Nephron progenitor cell (in vitro differentiated cells): ENCODE measurements at regions not wholly inside any gene's neighbourhood (a gene's known extent, or its start where the extent isn't known, plus 50 kb on each side); places are given as distances from the start of the nearest gene placed in this dataset.
"Not testable (repeated sequence)": the region's sequence is repeated elsewhere in the genome, so short reads cannot be mapped to it uniquely, and the experiment has no call there.

Experiments
- DNase-seq: peaks from one replicate; pipeline ENCODE4 v3.0.0; 2021
- H3K27ac Mint-ChIP-seq: 2 replicates; pipeline ENCODE4 v1.8.0; 2021; ENCODE audit warnings: mild to moderate bottlenecking, moderate library complexity, mixed read lengths
- H3K27me3 Mint-ChIP-seq: 2 replicates; pipeline ENCODE4 v1.8.0; 2021; ENCODE audit warnings: mild to moderate bottlenecking, low read depth, mixed read lengths; ENCODE audit not compliant: poor library complexity
- H3K36me3 Mint-ChIP-seq: 2 replicates; pipeline ENCODE4 v1.8.0; 2021; ENCODE audit warnings: low read depth, mixed read lengths
- H3K4me1 Mint-ChIP-seq: 2 replicates; pipeline ENCODE4 v1.8.0; 2021; ENCODE audit warnings: mixed read lengths
- H3K4me3 Mint-ChIP-seq: 2 replicates; pipeline ENCODE4 v1.8.0; 2021; ENCODE audit warnings: mild to moderate bottlenecking, moderate library complexity, mixed read lengths
- H3K9me3 Mint-ChIP-seq: 2 replicates; pipeline ENCODE4 v1.8.0; 2021; ENCODE audit warnings: mild to moderate bottlenecking, moderate library complexity, mixed read lengths
- TF ChIP-seq, protein P1 (sequence below): fragments of 200-600 bp; sonication (generic); IDR thresholded peaks from 2 replicates; pipeline ENCODE4 v1.5.0; 2021; ENCODE audit warnings: antibody characterized with exemption

- H3K4me1 Mint-ChIP-seq, result no peaks in the 10 kb centered on the region
- H3K27me3 Mint-ChIP-seq, result peaks cover 2% of the 10 kb centered on the region
- H3K27ac Mint-ChIP-seq, result no peak overlapping the region
- H3K9me3 Mint-ChIP-seq, result peaks cover 12% of the 10 kb centered on the region
- H3K4me3 Mint-ChIP-seq, result no peak overlapping the region
- DNase-seq, result no peak
- TF ChIP-seq, protein P1, sequence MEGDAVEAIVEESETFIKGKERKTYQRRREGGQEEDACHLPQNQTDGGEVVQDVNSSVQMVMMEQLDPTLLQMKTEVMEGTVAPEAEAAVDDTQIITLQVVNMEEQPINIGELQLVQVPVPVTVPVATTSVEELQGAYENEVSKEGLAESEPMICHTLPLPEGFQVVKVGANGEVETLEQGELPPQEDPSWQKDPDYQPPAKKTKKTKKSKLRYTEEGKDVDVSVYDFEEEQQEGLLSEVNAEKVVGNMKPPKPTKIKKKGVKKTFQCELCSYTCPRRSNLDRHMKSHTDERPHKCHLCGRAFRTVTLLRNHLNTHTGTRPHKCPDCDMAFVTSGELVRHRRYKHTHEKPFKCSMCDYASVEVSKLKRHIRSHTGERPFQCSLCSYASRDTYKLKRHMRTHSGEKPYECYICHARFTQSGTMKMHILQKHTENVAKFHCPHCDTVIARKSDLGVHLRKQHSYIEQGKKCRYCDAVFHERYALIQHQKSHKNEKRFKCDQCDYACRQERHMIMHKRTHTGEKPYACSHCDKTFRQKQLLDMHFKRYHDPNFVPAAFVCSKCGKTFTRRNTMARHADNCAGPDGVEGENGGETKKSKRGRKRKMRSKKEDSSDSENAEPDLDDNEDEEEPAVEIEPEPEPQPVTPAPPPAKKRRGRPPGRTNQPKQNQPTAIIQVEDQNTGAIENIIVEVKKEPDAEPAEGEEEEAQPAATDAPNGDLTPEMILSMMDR, result no peak
- H3K36me3 Mint-ChIP-seq, result peaks cover 24% of the 10 kb centered on the region
Measured at GRCh38 chr9:2524601-2525000, 97.0 kb upstream of the VLDLR start.

DNA sequence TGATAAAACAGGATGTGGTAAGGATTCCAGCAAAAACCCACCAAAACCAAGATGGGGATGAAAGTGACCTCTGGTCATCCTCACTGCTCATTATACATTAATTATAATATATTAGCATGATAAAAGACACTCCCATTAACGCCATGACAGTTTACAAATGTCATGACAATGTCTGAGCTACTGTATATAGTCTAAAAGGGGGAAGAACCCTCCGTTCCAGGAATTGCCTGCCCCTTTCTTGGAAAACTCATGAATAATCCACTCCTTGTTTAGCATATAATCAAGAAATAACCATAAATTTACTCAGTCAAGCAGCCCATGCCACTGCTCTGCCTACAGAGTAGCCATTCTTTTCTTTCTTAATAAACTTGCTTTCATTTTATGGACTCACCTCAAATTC is 96.4 kb upstream of the VLDLR start:
- Mint-ChIP-seq H3K4me1 (no peaks in the 10 kb centered on the region), H3K27me3 (peaks cover 2% of the 10 kb centered on the region), H3K27ac (no peak overlapping the region), H3K36me3 (peaks cover 19% of the 10 kb centered on the region), H3K9me3 (peaks cover 7% of the 10 kb centered on the region), H3K4me3 (no peak overlapping the region)
- no peak for DNase-seq
- TF ChIP-seq, protein P1, result no peak

GRCh38 chr9:2526071-2526828 is 95.3 kb upstream of the VLDLR start:
- H3K9me3 Mint-ChIP-seq, result no peaks in the 10 kb centered on the region
- peaks cover 12% of the 10 kb centered on the region for H3K36me3 Mint-ChIP-seq
- no peaks in the 10 kb centered on the region for H3K4me1 Mint-ChIP-seq
- H3K27ac Mint-ChIP-seq, result no peak overlapping the region
- TF ChIP-seq, protein P1, result no peak
- H3K4me3 Mint-ChIP-seq, result no peak overlapping the region
- DNase-seq, result no peak
- peaks cover 2% of the 10 kb centered on the region for H3K27me3 Mint-ChIP-seq

DNA sequence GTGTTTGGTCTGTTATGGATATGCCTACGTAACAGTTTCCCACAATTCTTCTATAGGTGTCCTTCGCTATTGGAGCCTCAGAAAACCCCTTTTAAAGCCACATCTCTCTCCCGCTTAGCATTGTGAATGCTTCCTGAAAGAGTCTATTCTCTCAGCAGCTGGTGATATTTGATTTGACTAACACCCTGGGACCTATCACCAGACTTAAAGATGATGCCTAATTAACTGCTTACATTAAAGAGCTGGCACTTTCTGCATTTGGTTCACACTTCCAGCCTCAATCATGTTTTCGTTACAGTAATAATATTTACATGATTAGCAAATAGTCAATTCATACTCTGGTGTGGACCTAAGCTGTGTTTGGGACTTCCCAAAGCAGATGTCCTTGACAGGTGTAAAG is 90.1 kb upstream of the VLDLR start:
- Mint-ChIP-seq H3K9me3 (no peaks in the 10 kb centered on the region), H3K27me3 (no peaks in the 10 kb centered on the region), H3K4me1 (no peaks in the 10 kb centered on the region), H3K4me3 (no peak overlapping the region), H3K27ac (no peak overlapping the region), H3K36me3 (peaks cover 4% of the 10 kb centered on the region)
- TF ChIP-seq, protein P1, result no peak
- no peak for DNase-seq

DNA sequence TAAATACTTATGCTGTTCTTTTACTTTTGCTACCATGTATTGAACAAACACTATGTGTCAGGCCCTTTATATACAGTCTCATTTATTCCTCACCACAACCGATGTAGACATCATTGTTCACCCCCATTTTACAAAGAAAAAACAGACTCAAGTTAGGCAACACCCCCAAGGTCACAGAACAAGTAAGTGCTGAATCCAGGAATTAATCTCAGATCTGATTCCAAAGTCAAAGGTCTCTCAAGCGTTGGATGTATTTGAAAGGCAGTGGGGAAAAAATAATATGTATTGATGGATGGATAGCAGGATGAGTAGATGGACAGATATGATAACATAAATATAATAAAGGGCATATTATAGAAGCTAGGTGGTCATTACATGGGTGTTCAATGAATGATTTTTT is 85.1 kb upstream of the VLDLR start:
- H3K4me1 Mint-ChIP-seq, result peaks cover 11% of the 10 kb centered on the region
- H3K36me3 Mint-ChIP-seq, result no peaks in the 10 kb centered on the region
- no peak overlapping the region for H3K27ac Mint-ChIP-seq
- H3K27me3 Mint-ChIP-seq, result no peaks in the 10 kb centered on the region
- no peak overlapping the region for H3K4me3 Mint-ChIP-seq
- DNase-seq, result no peak
- no peaks in the 10 kb centered on the region for H3K9me3 Mint-ChIP-seq
- TF ChIP-seq, protein P1, result no peak

- H3K27ac Mint-ChIP-seq, result no peak overlapping the region
- DNase-seq, result no peak
- peaks cover 2% of the 10 kb centered on the region for H3K27me3 Mint-ChIP-seq
- no peaks in the 10 kb centered on the region for H3K4me1 Mint-ChIP-seq
- TF ChIP-seq, protein P1, result no peak
- no peak overlapping the region for H3K4me3 Mint-ChIP-seq
- H3K36me3 Mint-ChIP-seq, result peaks cover 8% of the 10 kb centered on the region
- H3K9me3 Mint-ChIP-seq, result peaks cover 21% of the 10 kb centered on the region
Measured at GRCh38 chr9:2545881-2546490, 75.6 kb upstream of the VLDLR start.

DNA sequence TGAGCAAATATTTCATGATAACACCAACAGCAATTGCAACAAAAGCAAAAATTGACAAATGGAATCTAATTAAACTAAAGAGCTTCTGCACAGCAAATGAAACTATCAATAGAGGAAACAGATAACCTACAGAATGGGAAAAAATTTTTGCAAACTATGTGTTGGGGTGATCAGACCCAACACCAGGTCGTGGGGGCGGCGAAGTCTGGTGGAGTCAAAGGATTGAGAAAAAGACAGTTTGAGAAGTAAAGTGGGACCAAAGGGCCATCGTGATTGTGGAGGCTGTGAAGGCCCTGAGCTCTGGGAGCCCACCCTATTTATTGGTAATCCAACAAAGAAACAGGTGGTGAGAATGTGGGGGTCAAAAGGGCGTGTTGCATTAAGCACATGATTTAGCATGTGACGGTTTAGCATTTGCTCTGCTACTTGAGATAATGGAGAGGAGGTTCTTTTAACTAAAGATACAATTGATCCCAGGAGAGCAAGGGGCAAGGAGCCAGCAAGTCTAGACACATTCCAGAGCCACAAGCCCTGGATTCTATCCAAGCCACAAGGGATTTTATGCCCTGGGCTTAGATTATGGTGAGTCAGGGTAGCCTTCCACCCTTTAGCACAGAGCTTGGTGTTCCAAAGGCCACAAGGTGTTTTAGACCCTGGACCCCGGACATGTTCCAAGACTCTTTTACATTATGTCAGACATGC is 65.5 kb upstream of the VLDLR start:
- H3K4me3 Mint-ChIP-seq, H3K27me3 Mint-ChIP-seq, DNase-seq, H3K4me1 Mint-ChIP-seq: not testable (repeated sequence)
- Mint-ChIP-seq H3K27ac (peak overlapping the region; percentile 64), H3K36me3 (peaks cover 28% of the 10 kb centered on the region), H3K9me3 (peaks cover 51% of the 10 kb centered on the region)
